ENCODE measurements at regions not wholly inside any gene's neighbourhood (a gene's known extent, or its start where the extent isn't known, plus 50 kb on each side); places are given as distances from the start of the nearest gene placed in this dataset.

- DNase-seq = no peak
Observed at GRCh38 chr14:101500061-101500460, 61.2 kb upstream of the DIO3 start.

GRCh38 chr14:101500681-101501080 lies 60.6 kb upstream of the DIO3 start:
- DNase-seq = no peak

- no peak for DNase-seq
Observed at GRCh38 chr14:101501341-101501740, 60.0 kb upstream of the DIO3 start.

- DNase-seq = no peak
Observed at GRCh38 chr14:101501858-101502615, 59.3 kb upstream of the DIO3 start.

GRCh38 chr14:101502761-101503392 lies 58.4 kb upstream of the DIO3 start:
- no peak for DNase-seq

- DNase-seq = no peak
Observed at GRCh38 chr14:101503431-101504095, 57.7 kb upstream of the DIO3 start.

GRCh38 chr14:101504096-101504948 lies 57.0 kb upstream of the DIO3 start:
- DNase-seq = no peak

GRCh38 chr14:101505236-101505970 lies 55.9 kb upstream of the DIO3 start:
- no peak for DNase-seq

- no peak for DNase-seq
Observed at GRCh38 chr14:101506211-101506925, 54.9 kb upstream of the DIO3 start.

GRCh38 chr14:101506926-101507835 lies 54.1 kb upstream of the DIO3 start:
- DNase-seq = no peak

GRCh38 chr14:101507836-101508150 lies 53.5 kb upstream of the DIO3 start:
- DNase-seq = no peak

- DNase-seq = no peak
Observed at GRCh38 chr14:101508196-101508947, 52.9 kb upstream of the DIO3 start.

GRCh38 chr14:101508948-101509729 lies 52.2 kb upstream of the DIO3 start:
- no peak for DNase-seq

- DNase-seq = no peak
Observed at GRCh38 chr14:101509730-101510371, 51.4 kb upstream of the DIO3 start.

- no peak for DNase-seq
Observed at GRCh38 chr14:101511199-101511598, 50.1 kb upstream of the DIO3 start.

Measured in activated CD4-positive, alpha-beta T cell treated with anti-CD3 and anti-CD28 coated beads for 1 hour (primary cell).